Uterus (tissue), 2 donors: ENCODE measurements at regions not wholly inside any gene's neighbourhood (a gene's known extent, or its start where the extent isn't known, plus 50 kb on each side); places are given as distances from the start of the nearest gene placed in this dataset.

Source experiments
- POLR2A ChIP-seq, 2 donors: fragments of 450-650 bp; IDR thresholded peaks; one replicate each; pipeline ENCODE4 v1.6.1; 2016; ENCODE audit warnings: antibody characterized with exemption in 2 of 2, mild to moderate bottlenecking in 1 of 2, moderate library complexity in 1 of 2
- TF ChIP-seq, protein P1 (sequence below), 4 experiments: fragments of 200-600 bp in 2 of 4; fragments of 450-650 bp in 2 of 4; sonication (generic) in 2 of 4; IDR thresholded peaks; one replicate each; pipeline ENCODE4 v1.5.1; 2016 to 2019; ENCODE audit warnings: antibody characterized with exemption in 4 of 4, mild to moderate bottlenecking in 2 of 4, moderate library complexity in 1 of 4

- TF ChIP-seq, protein P1, sequence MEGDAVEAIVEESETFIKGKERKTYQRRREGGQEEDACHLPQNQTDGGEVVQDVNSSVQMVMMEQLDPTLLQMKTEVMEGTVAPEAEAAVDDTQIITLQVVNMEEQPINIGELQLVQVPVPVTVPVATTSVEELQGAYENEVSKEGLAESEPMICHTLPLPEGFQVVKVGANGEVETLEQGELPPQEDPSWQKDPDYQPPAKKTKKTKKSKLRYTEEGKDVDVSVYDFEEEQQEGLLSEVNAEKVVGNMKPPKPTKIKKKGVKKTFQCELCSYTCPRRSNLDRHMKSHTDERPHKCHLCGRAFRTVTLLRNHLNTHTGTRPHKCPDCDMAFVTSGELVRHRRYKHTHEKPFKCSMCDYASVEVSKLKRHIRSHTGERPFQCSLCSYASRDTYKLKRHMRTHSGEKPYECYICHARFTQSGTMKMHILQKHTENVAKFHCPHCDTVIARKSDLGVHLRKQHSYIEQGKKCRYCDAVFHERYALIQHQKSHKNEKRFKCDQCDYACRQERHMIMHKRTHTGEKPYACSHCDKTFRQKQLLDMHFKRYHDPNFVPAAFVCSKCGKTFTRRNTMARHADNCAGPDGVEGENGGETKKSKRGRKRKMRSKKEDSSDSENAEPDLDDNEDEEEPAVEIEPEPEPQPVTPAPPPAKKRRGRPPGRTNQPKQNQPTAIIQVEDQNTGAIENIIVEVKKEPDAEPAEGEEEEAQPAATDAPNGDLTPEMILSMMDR (IDR thresholded peaks at IDR 0.05): no peak
- no peak for TF ChIP-seq POLR2A (IDR thresholded peaks at IDR 0.05)
Measured at GRCh38 chr7:16315280-16315679, 106.1 kb downstream of the CRPPA start.
